Adrenal gland (tissue), 5 donors: ENCODE measurements at regions not wholly inside any gene's neighbourhood (a gene's known extent, or its start where the extent isn't known, plus 50 kb on each side); places are given as distances from the start of the nearest gene placed in this dataset.

ENCODE experiments used
- CTCF ChIP-seq, 6 experiments: fragments of 450-650 bp in 4 of 6; fragments of 200-600 bp in 2 of 6; sonication (generic) in 1 of 6; IDR thresholded peaks; 1 replicate in 5 of 6; 2 replicates in 1 of 6; pipeline versions ENCODE4 v1.5.1 to v1.8.0; 2016 to 2021; ENCODE audit warnings: antibody characterized with exemption in 6 of 6, mild to moderate bottlenecking in 2 of 6, moderate library complexity in 1 of 6
- POLR2A ChIP-seq, 2 donors: fragments of 450-650 bp; IDR thresholded peaks; one replicate each; pipeline ENCODE4 v1.6.1; 2017; ENCODE audit warnings: antibody characterized with exemption in 2 of 2, mild to moderate bottlenecking in 2 of 2, moderate library complexity in 1 of 2
- donor health status: DM: no; HTN: no; CAD: no.

DNA sequence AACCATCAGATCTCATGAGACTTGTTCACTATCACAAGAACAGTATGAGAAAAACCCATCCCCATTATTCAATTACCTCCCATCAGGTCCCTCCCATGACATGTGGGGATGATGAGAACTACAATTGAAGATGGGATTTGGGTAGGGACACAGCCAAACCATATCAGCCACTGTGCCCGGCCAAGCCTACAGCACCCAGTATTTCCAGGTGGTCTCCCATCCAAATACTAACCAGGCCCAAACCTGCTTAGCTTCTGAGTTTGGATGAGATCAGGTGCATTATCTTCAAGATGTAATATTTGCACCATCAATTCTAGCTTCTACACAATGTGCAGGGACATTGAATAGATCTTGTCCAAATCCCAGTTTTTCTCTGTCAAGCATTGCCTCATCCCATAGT, 196.9 kb downstream of the BAMBI start:
- TF ChIP-seq POLR2A (IDR thresholded peaks at IDR 0.05) (no peak), CTCF (IDR thresholded peaks at IDR 0.05) (no peak)
